Esophagus muscularis mucosa (tissue), 4 donors: ENCODE measurements at regions not wholly inside any gene's neighbourhood (a gene's known extent, or its start where the extent isn't known, plus 50 kb on each side); places are given as distances from the start of the nearest gene placed in this dataset.

Experiments
- DNase-seq: peaks from one replicate; pipeline ENCODE4 v3.0.0-alpha.2; 2017; ENCODE audit errors: extremely low spot score
- H3K27ac ChIP-seq, 4 donors: fragments of 200-600 bp; sonication (generic); replicated peaks in 1 of 4; 1 replicate in 3 of 4; 2 replicates in 1 of 4; pipeline ENCODE4 v1.5.1; 2016 to 2019; ENCODE audit warnings: mild to moderate bottlenecking in 1 of 4
- H3K27me3 ChIP-seq, 4 donors: fragments of 200-600 bp; sonication (generic); one replicate each; pipeline versions ENCODE4 v1.5.1 to v1.6.0; 2016 to 2019
- H3K36me3 ChIP-seq, 4 donors: fragments of 200-600 bp; sonication (generic); one replicate each; pipeline ENCODE4 v1.5.1; 2016 to 2019
- H3K4me1 ChIP-seq, 4 donors: fragments of 200-600 bp; sonication (generic); one replicate each; pipeline ENCODE4 v1.5.1; 2016 to 2019
- H3K4me3 ChIP-seq, 4 donors: fragments of 200-600 bp; sonication (generic); 1 replicate in 2 of 4; 2 replicates in 2 of 4; pipeline ENCODE4 v1.5.1; 2016 to 2019; ENCODE audit warnings: mild to moderate bottlenecking in 4 of 4, moderate library complexity in 1 of 4
- H3K9me3 ChIP-seq, 4 donors: fragments of 200-600 bp; sonication (generic); 1 replicate in 3 of 4; 2 replicates in 1 of 4; pipeline ENCODE4 v1.5.1; 2016 to 2019
- EP300 ChIP-seq: sonication (generic); formaldehyde crosslinking; IDR thresholded peaks from one replicate; pipeline ENCODE4 v1.6.1; 2017; ENCODE audit warnings: antibody characterized with exemption
- POLR2A ChIP-seq: fragments of 450-650 bp; IDR thresholded peaks from one replicate; pipeline ENCODE4 v1.6.1; 2017; ENCODE audit warnings: antibody characterized with exemption, moderate library complexity, mild to moderate bottlenecking, low read depth
- POLR2AphosphoS5 ChIP-seq, 2 donors: sonication (generic); formaldehyde crosslinking; IDR thresholded peaks; one replicate each; pipeline ENCODE4 v1.6.1; 2017; ENCODE audit warnings: antibody characterized with exemption in 2 of 2
- WGBS: methylation state at CpG from one replicate; pipeline ENCODE4 v1.1.5; 2018; 5-methylcytosine and 5-hydroxymethylcytosine counted together
- intact Hi-C: fragments of 100-400 bp; cut with DNase I; formaldehyde crosslinking; loops from one replicate; pipeline ENCODE4 v1.15.1; 2023
- TF ChIP-seq, protein P1 (sequence below), 3 experiments: fragments of 200-600 bp in 2 of 3; fragments of 450-650 bp in 1 of 3; sonication (generic) in 2 of 3; IDR thresholded peaks; one replicate each; pipeline ENCODE4 v1.5.1; 2017 to 2019; ENCODE audit warnings: antibody characterized with exemption in 3 of 3, mild to moderate bottlenecking in 2 of 3, moderate library complexity in 1 of 3

DNA sequence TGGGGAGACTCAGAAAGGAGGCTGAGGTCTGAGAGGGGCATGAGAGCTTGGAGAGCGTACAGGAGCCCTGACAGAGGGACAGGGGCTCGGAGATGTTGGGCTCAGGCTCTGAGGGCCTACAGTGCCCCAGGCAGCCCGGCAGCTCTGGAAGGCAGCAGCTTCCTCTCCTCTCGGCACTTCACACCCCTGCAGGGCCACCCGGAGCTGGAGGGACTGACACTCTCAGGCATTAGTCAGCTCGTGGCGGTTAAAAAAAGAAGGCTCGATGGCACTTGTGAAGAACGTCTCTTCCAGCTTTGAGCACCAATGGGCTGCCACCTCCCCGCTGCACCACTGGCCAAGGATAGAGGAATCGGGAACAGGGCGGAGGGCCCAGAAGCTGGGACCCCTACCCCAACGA is 62.6 kb upstream of the SIRPA start:
- peaks cover 24 to 28% (median 25%) of the 10 kb centered on the region in 4 donors for H3K4me1 ChIP-seq
- H3K36me3 ChIP-seq = no peaks in the 10 kb centered on the region
- no peaks in the 10 kb centered on the region for H3K27me3 ChIP-seq
- H3K9me3 ChIP-seq = no peaks in the 10 kb centered on the region
- H3K27ac ChIP-seq = no peak overlapping the region
- H3K4me3 ChIP-seq = no peak overlapping the region
- intact Hi-C loops = no loop called here
- DNase-seq = no peak
- TF ChIP-seq, protein P1, sequence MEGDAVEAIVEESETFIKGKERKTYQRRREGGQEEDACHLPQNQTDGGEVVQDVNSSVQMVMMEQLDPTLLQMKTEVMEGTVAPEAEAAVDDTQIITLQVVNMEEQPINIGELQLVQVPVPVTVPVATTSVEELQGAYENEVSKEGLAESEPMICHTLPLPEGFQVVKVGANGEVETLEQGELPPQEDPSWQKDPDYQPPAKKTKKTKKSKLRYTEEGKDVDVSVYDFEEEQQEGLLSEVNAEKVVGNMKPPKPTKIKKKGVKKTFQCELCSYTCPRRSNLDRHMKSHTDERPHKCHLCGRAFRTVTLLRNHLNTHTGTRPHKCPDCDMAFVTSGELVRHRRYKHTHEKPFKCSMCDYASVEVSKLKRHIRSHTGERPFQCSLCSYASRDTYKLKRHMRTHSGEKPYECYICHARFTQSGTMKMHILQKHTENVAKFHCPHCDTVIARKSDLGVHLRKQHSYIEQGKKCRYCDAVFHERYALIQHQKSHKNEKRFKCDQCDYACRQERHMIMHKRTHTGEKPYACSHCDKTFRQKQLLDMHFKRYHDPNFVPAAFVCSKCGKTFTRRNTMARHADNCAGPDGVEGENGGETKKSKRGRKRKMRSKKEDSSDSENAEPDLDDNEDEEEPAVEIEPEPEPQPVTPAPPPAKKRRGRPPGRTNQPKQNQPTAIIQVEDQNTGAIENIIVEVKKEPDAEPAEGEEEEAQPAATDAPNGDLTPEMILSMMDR (IDR thresholded peaks at IDR 0.05) = no peak
- no peak for TF ChIP-seq POLR2AphosphoS5 (IDR thresholded peaks at IDR 0.05)
- TF ChIP-seq POLR2A = no peak
- TF ChIP-seq EP300 = no peak
- 70% methylated on average over 13 of the region's 13 CpGs for WGBS

- Histone ChIP-seq H3K36me3 (no peaks in the 10 kb centered on the region), H3K9me3 (no peaks in the 10 kb centered on the region), H3K27ac (no peak overlapping the region), H3K4me1 (peaks cover 24 to 28% (median 25%) of the 10 kb centered on the region in 4 donors), H3K27me3 (no peaks in the 10 kb centered on the region), H3K4me3 (no peak overlapping the region)
- WGBS = 96% methylated on average over 8 of the region's 8 CpGs
- intact Hi-C loops = no loop called here
- TF ChIP-seq EP300 (no peak), POLR2A (no peak), POLR2AphosphoS5 (IDR thresholded peaks at IDR 0.05) (no peak)
- TF ChIP-seq, protein P1 (IDR thresholded peaks at IDR 0.05) = no peak
- DNase-seq = no peak
Observed at GRCh38 chr20:1831606-1832005, 63.6 kb upstream of the SIRPA start.

DNA sequence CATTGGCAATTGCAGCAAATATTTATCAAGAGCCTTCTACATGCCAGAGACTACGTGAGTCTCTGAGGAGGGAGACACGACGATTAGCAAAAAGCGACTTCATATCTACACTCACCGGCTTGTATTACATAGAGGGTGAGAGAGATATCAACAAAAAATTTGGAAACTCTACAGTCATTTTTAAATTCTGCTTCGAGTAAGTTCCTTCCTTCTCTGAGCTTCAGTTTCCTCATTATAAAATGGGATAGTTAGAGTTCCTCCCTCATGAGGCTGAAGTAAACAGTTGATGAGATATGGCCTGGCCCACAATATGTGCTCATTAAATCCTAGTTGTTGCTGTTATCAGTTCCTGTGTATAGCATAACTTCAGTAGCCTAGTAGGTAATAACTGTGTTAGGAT is 64.1 kb upstream of the SIRPA start:
- 72% methylated on average over 6 of the region's 6 CpGs for WGBS
- no peaks in the 10 kb centered on the region for H3K27me3 ChIP-seq
- intact Hi-C loops = no loop called here
- H3K36me3 ChIP-seq = no peaks in the 10 kb centered on the region
- DNase-seq = no peak
- H3K4me1 ChIP-seq = peaks cover 24 to 28% (median 25%) of the 10 kb centered on the region in 4 donors
- no peaks in the 10 kb centered on the region for H3K9me3 ChIP-seq
- H3K27ac ChIP-seq = no peak overlapping the region
- H3K4me3 ChIP-seq = no peak overlapping the region
- no peak for TF ChIP-seq POLR2A
- TF ChIP-seq EP300 = no peak
- no peak for TF ChIP-seq POLR2AphosphoS5 (IDR thresholded peaks at IDR 0.05)
- TF ChIP-seq, protein P1 (IDR thresholded peaks at IDR 0.05) = no peak

DNA sequence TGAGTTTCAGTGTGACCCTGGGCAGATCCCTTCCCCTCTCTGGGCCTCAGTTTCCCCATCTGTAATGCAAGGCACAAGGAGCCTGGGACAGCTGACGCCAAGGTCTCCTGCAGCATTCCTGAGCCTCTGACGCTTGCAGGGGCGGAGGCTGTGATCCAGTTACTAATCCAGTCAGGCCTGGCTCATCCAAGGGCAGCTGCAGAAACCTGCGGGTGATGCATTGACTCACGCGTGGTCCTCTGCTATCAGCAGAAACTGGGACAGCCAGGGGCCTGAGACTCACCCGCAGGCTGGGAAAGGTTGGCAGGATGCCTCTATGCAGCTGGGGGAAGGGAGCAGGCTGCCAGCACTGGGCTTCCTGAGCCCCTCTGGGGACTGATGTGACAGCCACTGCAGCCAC is 65.0 kb upstream of the SIRPA start:
- DNase-seq = no peak
- intact Hi-C loops = no loop called here
- no peaks in the 10 kb centered on the region for H3K27me3 ChIP-seq
- H3K4me1 ChIP-seq = peaks cover 19 to 27% (median 20%) of the 10 kb centered on the region in 4 donors
- H3K36me3 ChIP-seq = no peaks in the 10 kb centered on the region
- H3K9me3 ChIP-seq = no peaks in the 10 kb centered on the region
- 40% methylated on average over 4 of the region's 7 CpGs for WGBS
- no peak for TF ChIP-seq POLR2AphosphoS5 (IDR thresholded peaks at IDR 0.05)
- TF ChIP-seq POLR2A = no peak
- TF ChIP-seq, protein P1 (IDR thresholded peaks at IDR 0.05) = no peak
- TF ChIP-seq EP300 = no peak
- no peak overlapping the region for H3K27ac ChIP-seq
- no peak overlapping the region for H3K4me3 ChIP-seq

- no peak for DNase-seq
- intact Hi-C loops = no loop called here
- Histone ChIP-seq H3K27ac (no peak overlapping the region), H3K27me3 (no peaks in the 10 kb centered on the region), H3K4me3 (no peak overlapping the region), H3K36me3 (no peaks in the 10 kb centered on the region), H3K9me3 (no peaks in the 10 kb centered on the region), H3K4me1 (peaks cover 13 to 27% (median 15%) of the 10 kb centered on the region in 4 donors)
- 72% methylated on average over 9 of the region's 9 CpGs for WGBS
- no peak for TF ChIP-seq POLR2A
- TF ChIP-seq EP300 = no peak
- no peak for TF ChIP-seq POLR2AphosphoS5 (IDR thresholded peaks at IDR 0.05)
- TF ChIP-seq, protein P1 (IDR thresholded peaks at IDR 0.05) = no peak
Observed at GRCh38 chr20:1829531-1829930, 65.7 kb upstream of the SIRPA start.
